H9 (cell line): ENCODE measurements at regions not wholly inside any gene's neighbourhood (a gene's known extent, or its start where the extent isn't known, plus 50 kb on each side); places are given as distances from the start of the nearest gene placed in this dataset.

Source experiments
- DNase-seq: peaks from one replicate; pipeline ENCODE4 v3.0.0-alpha.2; 2017
- H2AFZ ChIP-seq: one replicate; pipeline ENCODE4 v1.6.1; 2013; ENCODE audit warnings: mild to moderate bottlenecking, low read length, control low read depth, moderate library complexity
- H2AK5ac ChIP-seq: 2 replicates; pipeline ENCODE4 v1.6.1; 2013; ENCODE audit warnings: low read length, control low read depth, mixed read lengths; ENCODE audit not compliant: insufficient read length
- H2BK120ac ChIP-seq: one replicate; pipeline ENCODE4 v1.6.1; 2013; ENCODE audit warnings: low read depth, mild to moderate bottlenecking, low read length, control low read depth, inconsistent platforms; ENCODE audit not compliant: poor library complexity, severe bottlenecking
- H2BK12ac ChIP-seq: 2 replicates; pipeline ENCODE4 v1.6.1; 2013; ENCODE audit warnings: low read length, control low read depth, mixed read lengths, low read depth; ENCODE audit not compliant: insufficient read length
- H2BK15ac ChIP-seq: 2 replicates; pipeline ENCODE4 v1.6.1; 2013; ENCODE audit warnings: low read depth, low read length, control low read depth
- H2BK20ac ChIP-seq: one replicate; pipeline ENCODE4 v1.6.1; 2013; ENCODE audit warnings: low read depth, mild to moderate bottlenecking, low read length, control low read depth, inconsistent platforms; ENCODE audit not compliant: poor library complexity, severe bottlenecking
- H2BK5ac ChIP-seq: 2 replicates; pipeline ENCODE4 v1.6.1; 2013; ENCODE audit warnings: low read length, control low read depth, mixed read lengths; ENCODE audit not compliant: insufficient read length
- H3K14ac ChIP-seq: 2 replicates; pipeline ENCODE4 v1.6.1; 2013; ENCODE audit warnings: low read length, control low read depth; ENCODE audit not compliant: insufficient read depth
- H3K18ac ChIP-seq: 2 replicates; pipeline ENCODE4 v1.6.1; 2013; ENCODE audit warnings: low read depth, mild to moderate bottlenecking, mixed read lengths, low read length, control low read depth; ENCODE audit not compliant: insufficient read length
- H3K23ac ChIP-seq: 2 replicates; pipeline ENCODE4 v1.6.1; 2013; ENCODE audit warnings: low read length, control low read depth, mixed read lengths, low read depth; ENCODE audit not compliant: insufficient read length
- H3K23me2 ChIP-seq: 2 replicates; pipeline ENCODE4 v1.6.1; 2013; ENCODE audit warnings: low read depth, mild to moderate bottlenecking, mixed read lengths, low read length, control low read depth; ENCODE audit not compliant: insufficient read length, poor library complexity, severe bottlenecking
- H3K27ac ChIP-seq: 2 replicates; pipeline ENCODE4 v1.5.1; 2013; ENCODE audit warnings: low read length, control low read depth, mixed read lengths, low read depth; ENCODE audit not compliant: insufficient read length
- H3K27me3 ChIP-seq: 2 replicates; pipeline ENCODE4 v1.6.1; 2013; ENCODE audit warnings: low read length, control low read depth, inconsistent platforms; ENCODE audit not compliant: insufficient read depth
- H3K4ac ChIP-seq: 2 replicates; pipeline ENCODE4 v1.6.1; 2013; ENCODE audit warnings: low read depth, mild to moderate bottlenecking, control low read depth, inconsistent platforms, low read length, moderate library complexity
- H3K4me1 ChIP-seq: 2 replicates; pipeline ENCODE4 v1.6.1; 2013; ENCODE audit warnings: low read length, control low read depth, inconsistent platforms; ENCODE audit not compliant: insufficient read depth
- H3K4me2 ChIP-seq: 2 replicates; pipeline ENCODE4 v1.6.1; 2013; ENCODE audit warnings: low read length, control low read depth, mixed read lengths; ENCODE audit not compliant: insufficient read length, insufficient read depth
- H3K56ac ChIP-seq: 2 replicates; pipeline ENCODE4 v1.6.1; 2013; ENCODE audit warnings: low read depth, mild to moderate bottlenecking, mixed read lengths, low read length, control low read depth; ENCODE audit not compliant: insufficient read length
- H3K79me1 ChIP-seq: 2 replicates; pipeline ENCODE4 v1.6.1; 2013; ENCODE audit warnings: low read depth, mild to moderate bottlenecking, moderate library complexity, low read length, control low read depth, inconsistent platforms; ENCODE audit not compliant: insufficient read depth, poor library complexity, severe bottlenecking
- H3K79me2 ChIP-seq: 2 replicates; pipeline ENCODE4 v1.6.1; 2013; ENCODE audit warnings: low read length, control low read depth, inconsistent platforms; ENCODE audit not compliant: insufficient read depth
- H3K9ac ChIP-seq: 2 replicates; pipeline ENCODE4 v1.6.1; 2013; ENCODE audit warnings: low read length, control low read depth, mixed read lengths; ENCODE audit not compliant: insufficient read length; ENCODE audit errors: extremely low read depth
- H3K9me3 ChIP-seq: one replicate; pipeline ENCODE4 v1.6.1; 2013; ENCODE audit warnings: low read depth, low read length, inconsistent platforms; ENCODE audit not compliant: control insufficient read depth
- H3T11ph ChIP-seq: one replicate; pipeline ENCODE4 v1.6.1; 2013; ENCODE audit warnings: mild to moderate bottlenecking, low read length, control low read depth, inconsistent platforms
- H4K20me1 ChIP-seq: one replicate; pipeline ENCODE4 v1.6.1; 2013; ENCODE audit not compliant: control insufficient read depth, insufficient read length, insufficient read depth
- H4K5ac ChIP-seq: 2 replicates; pipeline ENCODE4 v1.6.1; 2013; ENCODE audit warnings: low read depth, mild to moderate bottlenecking, mixed read lengths, low read length, control low read depth; ENCODE audit not compliant: insufficient read length
- H4K8ac ChIP-seq: replicated peaks from 2 replicates; pipeline ENCODE4 v1.6.1; 2013; ENCODE audit warnings: low read length, control low read depth, mixed read lengths, low read depth; ENCODE audit not compliant: insufficient read length
- H4K91ac ChIP-seq: 2 replicates; pipeline ENCODE4 v1.6.1; 2013; ENCODE audit warnings: low read depth, mild to moderate bottlenecking, moderate library complexity, mixed read lengths, low read length, control low read depth; ENCODE audit not compliant: insufficient read length
- H3K27ac Mint-ChIP-seq, 3 experiments: 2 replicates in 2 of 3; 3 replicates in 1 of 3; pipeline ENCODE4 v1.8.0; 2020 to 2021; ENCODE audit warnings: mixed read lengths in 3 of 3, mild to moderate bottlenecking in 1 of 3, moderate library complexity in 1 of 3
- H3K27me3 Mint-ChIP-seq: 2 replicates; pipeline ENCODE4 v1.8.0; 2021; ENCODE audit warnings: low read depth, mild to moderate bottlenecking, moderate library complexity, mixed read lengths
- H3K36me3 Mint-ChIP-seq, 3 experiments: 2 replicates in 2 of 3; 3 replicates in 1 of 3; pipeline ENCODE4 v1.8.0; 2020 to 2021; ENCODE audit warnings: low read depth in 3 of 3, mixed read lengths in 3 of 3; ENCODE audit not compliant: insufficient read depth in 1 of 3
- H3K4me1 Mint-ChIP-seq, 2 experiments: 2 replicates each; pipeline ENCODE4 v1.8.0; 2020; ENCODE audit warnings: mixed read lengths in 2 of 2
- H3K4me3 Mint-ChIP-seq, 2 experiments: 2 replicates in 1 of 2; 3 replicates in 1 of 2; pipeline ENCODE4 v1.8.0; 2020 to 2021; ENCODE audit warnings: mild to moderate bottlenecking in 2 of 2, mixed read lengths in 2 of 2, moderate library complexity in 1 of 2
- H3K9me3 Mint-ChIP-seq, 2 experiments: 2 replicates in 1 of 2; 3 replicates in 1 of 2; pipeline ENCODE4 v1.8.0; 2020; ENCODE audit warnings: mild to moderate bottlenecking in 2 of 2, mixed read lengths in 2 of 2, moderate library complexity in 1 of 2
- WGBS: extraction: QIAGEN DNeasy Blood & Tissue Kit; methylation state at CpG from one replicate; pipeline ENCODE4 v1.1.7; 2013; ENCODE audit warnings: missing lambda C conversion rate, low lambda C conversion rate, mixed read lengths; ENCODE audit not compliant: insufficient read length; ENCODE audit errors: extremely low coverage; 5-methylcytosine and 5-hydroxymethylcytosine counted together
- TF ChIP-seq, protein P1 (sequence below): fragments of 200-600 bp; sonication (generic); conservative IDR thresholded peaks from 3 replicates; pipeline ENCODE4 v1.8.0; 2021; ENCODE audit warnings: antibody characterized with exemption, mild to moderate bottlenecking

DNA sequence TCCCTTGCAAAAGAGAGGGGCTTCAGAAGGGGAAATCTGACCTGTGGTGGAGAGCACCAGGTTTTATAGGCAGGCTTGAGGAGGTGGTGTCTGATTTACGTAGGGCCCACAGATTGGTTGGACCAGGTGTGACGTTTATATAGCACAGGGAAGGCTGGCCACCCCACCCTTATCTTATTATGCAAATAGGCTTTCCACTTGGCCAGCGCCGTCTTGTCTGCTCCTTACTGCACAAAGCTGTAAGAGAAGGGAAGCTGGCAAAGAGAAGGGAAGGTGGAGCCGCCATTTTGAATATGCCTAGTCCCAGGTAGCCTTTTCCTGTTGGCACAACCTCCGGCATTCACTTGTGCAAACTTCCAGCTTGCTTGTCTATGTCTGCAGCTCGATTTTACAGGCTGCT is 221.4 kb downstream of the GATA3 start:
- Mint-ChIP-seq H3K9me3 (no peaks in the 10 kb centered on the region; a peak in 1 of 5 replicates), H3K27me3 (peaks cover 9% of the 10 kb centered on the region), H3K4me1 (peaks cover 8 to 14% of the 10 kb centered on the region in 2 experiments), H3K4me3 (no peak overlapping the region), H3K36me3 (no peaks in the 10 kb centered on the region), H3K27ac (no peak overlapping the region)
- Histone ChIP-seq H3K9me3 (no peaks in the 10 kb centered on the region), H3K4me2 (no peak overlapping the region), H3K23ac (no peak overlapping the region), H3K23me2 (no peaks in the 10 kb centered on the region), H2AK5ac (no peak overlapping the region), H3K27ac (no peak overlapping the region), H4K8ac (no peak overlapping the region), H4K20me1 (no peaks in the 10 kb centered on the region), H2BK5ac (no peak overlapping the region), H3K9ac (no peak overlapping the region), H4K91ac (no peak overlapping the region), H3T11ph (no peak overlapping the region), H3K79me1 (no peaks in the 10 kb centered on the region), H2BK20ac (no peak overlapping the region), H4K5ac (no peak overlapping the region), H3K14ac (no peak overlapping the region), H3K79me2 (no peaks in the 10 kb centered on the region), H3K56ac (no peak overlapping the region), H2BK120ac (no peak overlapping the region), H2BK15ac (no peak overlapping the region), H3K4me1 (no peaks in the 10 kb centered on the region), H2BK12ac (no peak overlapping the region), H3K4ac (no peak overlapping the region), H2AFZ (no peak overlapping the region), H3K27me3 (no peaks in the 10 kb centered on the region), H3K18ac (no peak overlapping the region)
- TF ChIP-seq, protein P1, sequence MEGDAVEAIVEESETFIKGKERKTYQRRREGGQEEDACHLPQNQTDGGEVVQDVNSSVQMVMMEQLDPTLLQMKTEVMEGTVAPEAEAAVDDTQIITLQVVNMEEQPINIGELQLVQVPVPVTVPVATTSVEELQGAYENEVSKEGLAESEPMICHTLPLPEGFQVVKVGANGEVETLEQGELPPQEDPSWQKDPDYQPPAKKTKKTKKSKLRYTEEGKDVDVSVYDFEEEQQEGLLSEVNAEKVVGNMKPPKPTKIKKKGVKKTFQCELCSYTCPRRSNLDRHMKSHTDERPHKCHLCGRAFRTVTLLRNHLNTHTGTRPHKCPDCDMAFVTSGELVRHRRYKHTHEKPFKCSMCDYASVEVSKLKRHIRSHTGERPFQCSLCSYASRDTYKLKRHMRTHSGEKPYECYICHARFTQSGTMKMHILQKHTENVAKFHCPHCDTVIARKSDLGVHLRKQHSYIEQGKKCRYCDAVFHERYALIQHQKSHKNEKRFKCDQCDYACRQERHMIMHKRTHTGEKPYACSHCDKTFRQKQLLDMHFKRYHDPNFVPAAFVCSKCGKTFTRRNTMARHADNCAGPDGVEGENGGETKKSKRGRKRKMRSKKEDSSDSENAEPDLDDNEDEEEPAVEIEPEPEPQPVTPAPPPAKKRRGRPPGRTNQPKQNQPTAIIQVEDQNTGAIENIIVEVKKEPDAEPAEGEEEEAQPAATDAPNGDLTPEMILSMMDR = no peak
- WGBS = no CpG with 5 or more reads among the region's 7 CpGs
- no peak for DNase-seq
